ENCODE measurements at regions not wholly inside any gene's neighbourhood (a gene's known extent, or its start where the extent isn't known, plus 50 kb on each side); places are given as distances from the start of the nearest gene placed in this dataset.

DNA sequence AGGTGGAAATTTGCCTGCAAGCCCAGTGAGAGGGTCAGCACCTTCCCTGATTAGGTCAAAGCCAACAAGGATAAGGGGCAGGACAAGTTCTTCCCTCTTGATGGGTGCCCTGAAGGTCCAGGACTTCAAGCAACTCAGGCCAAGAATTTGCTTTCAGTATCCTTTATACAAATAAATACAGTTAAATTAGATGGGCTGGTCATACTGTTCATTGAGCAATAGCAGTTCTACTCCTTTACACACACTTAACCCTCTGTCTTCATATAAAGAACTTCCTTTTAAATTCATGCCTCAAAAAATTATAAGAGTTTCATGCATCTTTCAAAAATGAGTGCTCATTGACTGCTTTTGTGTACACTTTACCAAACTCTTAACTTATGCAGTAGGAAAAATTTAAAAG, 392.0 kb downstream of the SPRY1 start:
- no peak for DNase-seq (ENCODE audit: low read depth in 1 of 2, low spot score in 1 of 2)

DNA sequence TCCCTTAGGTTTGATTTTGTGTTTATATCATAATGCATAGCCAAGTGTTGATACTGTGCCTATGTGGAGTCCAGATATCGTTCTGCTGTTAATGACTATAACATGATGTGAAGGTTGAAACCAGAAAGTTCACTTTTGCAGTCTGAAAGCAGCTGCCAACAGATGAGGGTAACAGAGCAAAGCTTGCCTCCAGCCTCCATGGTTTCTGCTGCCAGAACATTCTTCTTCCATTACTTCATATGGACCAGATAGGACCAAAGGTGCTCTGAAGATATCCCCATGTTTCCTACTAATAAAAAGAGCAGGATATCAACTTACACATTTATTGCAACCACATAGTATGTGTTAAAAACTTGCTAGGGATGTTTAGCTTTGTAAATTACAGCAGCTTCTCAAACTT, 394.1 kb downstream of the SPRY1 start:
- no peak for DNase-seq (ENCODE audit: low read depth in 1 of 2, low spot score in 1 of 2)

DNA sequence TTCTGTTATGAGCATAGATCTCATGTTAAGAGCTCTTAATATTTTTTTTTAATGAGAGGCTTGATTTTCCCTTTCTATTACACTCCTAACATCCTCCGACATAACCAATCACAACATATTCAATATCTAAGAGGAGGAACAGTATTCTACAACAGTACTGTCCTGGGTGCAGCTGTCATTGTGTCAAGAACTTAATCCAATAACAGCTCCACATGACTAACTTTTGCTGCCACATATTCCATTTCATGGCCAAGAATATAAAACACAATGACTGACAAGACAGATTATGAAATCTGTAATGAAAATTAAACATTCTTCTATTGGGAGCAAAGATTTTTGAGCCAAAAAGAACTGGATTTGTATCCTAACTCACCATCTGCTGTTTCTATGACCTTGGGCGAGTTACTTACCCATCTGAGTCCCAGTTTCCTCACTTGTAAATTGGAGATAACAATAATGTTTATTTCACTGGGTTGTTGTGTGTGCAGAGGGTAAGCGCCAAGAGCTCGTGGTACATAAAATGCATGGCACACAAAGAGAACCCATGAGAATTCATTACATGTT, 405.6 kb downstream of the SPRY1 start:
- no peak for DNase-seq (ENCODE audit: low read depth in 1 of 2, low spot score in 1 of 2)

DNA sequence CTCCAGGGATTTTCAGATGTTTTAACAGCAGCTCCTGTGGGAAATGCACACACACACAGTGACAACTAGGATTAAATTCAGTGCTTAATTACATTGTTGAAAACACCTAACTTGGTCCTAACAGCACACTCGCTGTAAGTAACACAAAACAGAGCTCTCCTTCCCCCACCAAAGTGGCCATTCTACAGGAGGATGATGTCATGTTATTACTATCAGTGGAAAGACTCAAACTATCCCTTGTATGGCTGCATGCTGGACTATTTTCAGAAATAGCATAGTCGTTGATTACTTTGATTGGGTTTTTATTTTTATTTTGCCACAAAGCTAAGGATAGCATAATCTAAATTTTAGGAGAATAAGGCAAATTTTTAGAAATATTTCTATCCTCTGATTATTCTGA, 406.3 kb downstream of the SPRY1 start:
- no peak for DNase-seq (ENCODE audit: low read depth in 1 of 2, low spot score in 1 of 2)

- no peak for DNase-seq (ENCODE audit: low read depth in 1 of 2, low spot score in 1 of 2)
Measured at GRCh38 chr4:123804196-123804721, 407.7 kb downstream of the SPRY1 start.

DNA sequence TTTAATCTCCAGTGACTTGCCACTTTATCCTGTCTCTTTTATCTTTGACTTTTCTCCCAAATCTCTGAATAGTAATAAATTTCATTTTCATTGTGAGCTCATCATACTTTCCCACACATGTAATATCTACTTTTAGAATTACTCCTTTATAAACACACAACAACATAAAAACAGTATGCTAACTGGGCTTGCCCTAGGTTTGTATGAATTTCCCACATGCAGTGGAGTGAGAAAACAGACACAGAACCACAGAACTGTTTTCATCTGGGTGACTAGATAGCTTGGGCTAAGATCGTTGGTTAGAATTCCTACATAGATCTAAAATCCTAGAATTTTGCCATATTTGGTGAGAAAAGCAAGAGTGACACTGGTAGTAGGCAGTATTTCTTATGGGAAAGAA, 409.5 kb downstream of the SPRY1 start:
- DNase-seq (ENCODE audit: low read depth in 1 of 2, low spot score in 1 of 2) = no peak

GRCh38 chr4:123807187-123807586, 410.6 kb downstream of the SPRY1 start:
- no peak for DNase-seq (ENCODE audit: low read depth in 1 of 2, low spot score in 1 of 2)

GRCh38 chr4:123807866-123808265, 411.3 kb downstream of the SPRY1 start:
- DNase-seq (ENCODE audit: low read depth in 1 of 2, low spot score in 1 of 2) = no peak

GRCh38 chr4:123809864-123810263, 413.3 kb downstream of the SPRY1 start:
- DNase-seq (ENCODE audit: low read depth in 1 of 2, low spot score in 1 of 2) = no peak

DNA sequence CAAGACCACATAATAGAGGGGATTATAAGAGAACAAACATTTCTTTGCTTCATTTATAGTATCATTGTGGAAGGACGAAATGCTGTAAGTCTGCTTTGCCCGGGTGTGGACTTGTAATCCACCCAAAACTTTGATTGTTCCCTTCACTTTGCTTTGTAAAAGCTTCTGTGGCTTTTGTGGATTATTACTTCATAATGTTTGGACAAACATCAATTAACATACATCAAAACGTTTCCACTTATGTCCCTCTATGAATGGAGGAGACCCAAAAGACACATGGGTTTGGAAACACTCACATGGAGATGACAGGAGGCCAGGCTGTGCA, 415.4 kb downstream of the SPRY1 start:
- no peak for DNase-seq (ENCODE audit: low read depth in 1 of 2, low spot score in 1 of 2)

DNA sequence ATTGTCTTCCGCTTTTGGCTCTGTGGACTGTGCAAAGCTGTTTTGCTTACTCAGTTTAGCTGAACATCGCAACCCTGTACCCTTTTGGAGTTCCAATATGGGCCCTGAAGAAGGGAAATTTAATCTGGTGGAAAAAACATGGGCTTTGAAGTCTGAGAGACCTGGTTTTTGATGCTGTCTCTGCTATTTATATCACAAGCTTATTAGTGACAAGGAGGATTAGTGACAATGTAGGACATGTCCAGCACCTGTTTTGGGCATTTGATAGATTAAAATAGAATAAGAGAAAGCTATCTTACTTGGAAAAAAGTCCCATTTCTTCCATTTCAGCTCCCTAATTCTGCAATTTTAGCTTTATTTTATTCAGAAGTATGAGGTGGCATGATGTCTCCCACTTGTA, 417.3 kb downstream of the SPRY1 start:
- no peak for DNase-seq (ENCODE audit: low read depth in 1 of 2, low spot score in 1 of 2)

GRCh38 chr4:123816462-123816861, 419.9 kb downstream of the SPRY1 start:
- DNase-seq (ENCODE audit: low read depth in 1 of 2, low spot score in 1 of 2) = no peak

DNA sequence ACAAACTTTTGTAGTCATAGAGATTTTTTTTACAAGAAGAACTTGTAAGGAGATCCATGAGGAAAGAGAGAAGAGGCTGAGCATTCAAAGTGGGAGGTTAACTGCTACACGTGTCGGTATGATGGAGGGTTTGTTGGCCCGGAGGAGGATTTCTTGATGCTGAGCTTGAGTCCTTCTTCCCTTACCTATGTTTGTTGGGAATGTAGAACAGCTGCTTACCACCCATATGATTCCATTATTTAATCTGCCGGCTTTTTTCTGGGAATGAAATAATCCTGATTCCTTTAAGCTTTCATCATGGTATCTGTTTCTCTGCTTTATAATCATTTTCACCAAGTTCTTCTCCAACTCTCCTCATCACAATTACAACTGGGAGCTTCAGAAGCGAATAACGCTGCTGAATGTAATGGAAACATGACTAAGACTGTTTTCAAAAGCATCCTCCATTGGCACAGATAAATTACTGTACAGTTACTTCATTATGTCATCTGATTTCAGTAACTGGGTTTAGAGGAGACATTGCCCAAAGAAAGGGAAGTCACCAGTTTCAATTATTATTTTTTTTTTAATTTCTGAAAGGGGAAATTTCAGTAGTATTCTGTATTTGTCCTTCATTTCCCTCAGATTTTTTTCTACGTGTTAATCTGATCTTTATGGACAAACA, 420.6 kb downstream of the SPRY1 start:
- DNase-seq (ENCODE audit: low read depth in 1 of 2, low spot score in 1 of 2) = no peak

DNA sequence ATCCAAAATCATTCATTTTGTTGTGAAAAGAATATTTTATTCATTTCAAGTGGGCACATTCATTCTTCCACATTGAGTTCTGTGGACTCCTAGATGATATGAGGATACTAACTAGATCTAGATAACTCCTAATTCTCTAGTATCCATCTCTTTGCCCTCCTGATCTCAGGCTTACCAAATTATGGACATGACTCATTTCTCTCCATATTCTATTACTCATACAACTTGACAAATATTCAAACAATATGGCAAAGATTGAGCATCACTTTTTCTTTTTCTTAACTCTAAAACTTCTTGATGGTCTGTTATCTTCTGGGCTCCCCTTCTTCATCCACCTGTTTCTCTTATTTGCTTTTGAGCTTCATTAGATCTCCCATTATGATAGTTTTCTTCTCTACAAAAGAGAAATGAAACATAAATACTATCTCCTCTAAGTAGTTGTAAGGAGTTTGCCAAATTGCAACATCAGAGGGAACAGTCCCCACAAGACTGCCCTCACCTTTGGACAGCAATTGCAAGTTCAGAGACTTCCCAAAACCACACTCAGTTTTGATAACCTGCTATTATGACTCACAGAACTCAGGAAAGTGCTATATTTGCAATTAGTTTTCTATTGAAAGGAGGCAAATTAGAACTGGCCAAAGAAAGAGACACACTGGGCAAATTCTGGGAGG, 422.9 kb downstream of the SPRY1 start:
- DNase-seq (ENCODE audit: low read depth in 1 of 2, low spot score in 1 of 2) = no peak

DNA sequence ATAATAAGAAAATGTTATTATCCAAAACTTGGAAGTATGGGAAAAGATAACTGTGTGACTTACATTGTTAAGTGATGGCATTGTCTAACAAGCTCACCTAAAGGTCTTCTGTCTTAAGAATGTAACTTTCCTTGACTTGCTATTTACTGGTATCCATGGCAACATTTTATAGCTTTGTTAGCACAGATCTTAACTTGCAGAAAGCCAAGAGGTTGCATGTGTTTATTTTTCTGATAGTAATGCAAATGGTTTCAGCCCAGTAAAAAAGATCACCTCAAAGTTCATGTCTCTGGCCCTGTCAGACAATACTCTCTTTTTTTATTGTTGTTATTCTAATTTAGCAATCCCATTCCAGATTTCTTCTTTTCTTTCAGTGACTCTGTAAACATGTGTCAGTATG, 425.3 kb downstream of the SPRY1 start:
- DNase-seq (ENCODE audit: low read depth in 1 of 2, low spot score in 1 of 2) = no peak

GRCh38 chr4:123822353-123822752, 425.8 kb downstream of the SPRY1 start:
- DNase-seq (ENCODE audit: low read depth in 1 of 2, low spot score in 1 of 2) = no peak

GRCh38 chr4:123823244-123823643, 426.6 kb downstream of the SPRY1 start:
- DNase-seq (ENCODE audit: low read depth in 1 of 2, low spot score in 1 of 2) = no peak

- no peak for DNase-seq (ENCODE audit: low read depth in 1 of 2, low spot score in 1 of 2)
Measured at GRCh38 chr4:123824524-123824923, 427.9 kb downstream of the SPRY1 start.

DNA sequence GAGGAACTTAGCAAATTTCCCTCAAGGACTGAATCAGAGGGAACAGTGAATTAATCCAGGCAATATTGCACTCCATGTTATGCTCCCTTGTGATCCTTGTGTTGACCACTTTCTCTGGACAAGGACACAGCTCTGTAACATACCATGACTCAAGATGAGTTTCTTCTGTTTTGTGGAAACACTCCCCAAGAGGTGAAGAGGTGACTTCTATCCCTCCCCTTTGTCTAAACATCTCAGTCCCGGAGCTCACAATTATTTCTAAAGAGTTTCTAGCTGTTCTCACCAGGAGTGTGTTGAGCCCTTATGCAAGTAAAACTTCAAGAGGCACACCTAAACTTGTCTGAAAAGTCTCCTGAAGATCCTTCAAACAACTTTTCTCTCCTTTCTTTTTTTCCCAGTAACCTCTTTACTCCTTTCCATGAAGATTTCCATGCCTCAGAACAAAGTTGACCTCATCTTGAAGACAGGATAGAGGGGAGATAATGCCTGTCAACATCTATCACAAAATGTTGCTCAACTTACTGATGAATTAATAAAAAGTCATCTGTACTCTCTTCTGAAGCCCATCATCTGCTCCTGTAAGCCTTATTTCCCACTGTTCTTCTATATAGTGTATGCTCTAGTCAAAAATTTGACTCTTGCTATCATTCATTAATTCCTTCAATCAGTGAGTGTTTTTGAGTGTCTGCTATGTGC, 429.1 kb downstream of the SPRY1 start:
- no peak for DNase-seq (ENCODE audit: low read depth in 1 of 2, low spot score in 1 of 2)

- DNase-seq (ENCODE audit: low read depth in 1 of 2, low spot score in 1 of 2) = no peak
Measured at GRCh38 chr4:123826896-123827295, 430.3 kb downstream of the SPRY1 start.

GRCh38 chr4:123827511-123827910, 430.9 kb downstream of the SPRY1 start:
- DNase-seq (ENCODE audit: low read depth in 1 of 2, low spot score in 1 of 2) = no peak

- no peak for DNase-seq (ENCODE audit: low read depth in 1 of 2, low spot score in 1 of 2)
Measured at GRCh38 chr4:123830930-123831329, 434.3 kb downstream of the SPRY1 start.
